K562 (cell line): ENCODE measurements at regions not wholly inside any gene's neighbourhood (a gene's known extent, or its start where the extent isn't known, plus 50 kb on each side); places are given as distances from the start of the nearest gene placed in this dataset.
A peak's percentile ranks its signal among the peaks of the same experiment; 100 is the strongest.

Source experiments
- CC2D1A ChIP-seq: fragments of 450-650 bp; IDR thresholded peaks from 2 replicates; pipeline ENCODE4 v1.6.1; 2017; ENCODE audit warnings: mild to moderate bottlenecking
- MECOM ChIP-seq: fragments of 250-450 bp; sonication (Bioruptor Pico); IDR thresholded peaks from 2 replicates; pipeline ENCODE4 v1.8.0; 2022; ENCODE audit warnings: inconsistent platforms
- MTA2 ChIP-seq: fragments of 450-650 bp; IDR thresholded peaks from 2 replicates; pipeline ENCODE4 v1.6.1; 2016; ENCODE audit warnings: low read depth
- NFE2L1 ChIP-seq: fragments of 450-650 bp; IDR thresholded peaks from 2 replicates; pipeline ENCODE4 v1.6.1; 2016; ENCODE audit warnings: missing genetic modification characterization, low read depth, mild to moderate bottlenecking, missing compliant biosample characterization, moderate library complexity, borderline replicate concordance
- PHB2 ChIP-seq: fragments of 450-650 bp; IDR thresholded peaks from 2 replicates; pipeline ENCODE4 v1.6.1; 2017; ENCODE audit warnings: low read depth
- RBM25 ChIP-seq: fragments of 200-400 bp; formaldehyde crosslinking; IDR thresholded peaks from 2 replicates; pipeline ENCODE4 v1.6.1; 2018; ENCODE audit warnings: low read length, low read depth, moderate library complexity; ENCODE audit not compliant: severe bottlenecking
- SLC30A9 ChIP-seq: fragments of 250-450 bp; sonication (Bioruptor Pico); IDR thresholded peaks from 2 replicates; pipeline ENCODE4 v1.8.0; 2022; ENCODE audit warnings: mild to moderate bottlenecking, moderate library complexity
- SNRNP70 ChIP-seq: fragments of 200-400 bp; formaldehyde crosslinking; optimal IDR thresholded peaks from 2 replicates; pipeline ENCODE3; 2017; ENCODE audit warnings: low read depth, low read length
- TAF15 ChIP-seq: fragments of 200-400 bp; formaldehyde crosslinking; IDR thresholded peaks from 2 replicates; pipeline ENCODE4 v1.6.1; 2017; ENCODE audit warnings: mild to moderate bottlenecking, low read depth, low read length, moderate library complexity
- TAL1 ChIP-seq: fragments of 450-650 bp; IDR thresholded peaks from 2 replicates; pipeline ENCODE4 v1.6.1; 2016; ENCODE audit warnings: mild to moderate bottlenecking
- ZFP1 ChIP-seq: fragments of 450-650 bp; formaldehyde crosslinking; IDR thresholded peaks from 2 replicates; pipeline ENCODE4 v1.4.0; 2020; ENCODE audit warnings: mild to moderate bottlenecking, mixed read lengths
- ZNF561 ChIP-seq: fragments of 450-650 bp; formaldehyde crosslinking; conservative IDR thresholded peaks from 2 replicates; pipeline ENCODE4 v1.4.0; 2020; ENCODE audit warnings: mild to moderate bottlenecking, moderate library complexity
- ZNF740 ChIP-seq, 3 experiments: fragments of 200-800 bp in 1 of 3; sonication (Bioruptor generic) in 1 of 3; sonication (generic) in 1 of 3; formaldehyde crosslinking in 1 of 3; IDR thresholded peaks; 2 replicates each; pipeline versions ENCODE4 v1.6.1 to v1.8.0; 2016 to 2022; ENCODE audit warnings: mild to moderate bottlenecking in 2 of 3, missing compliant biosample characterization in 2 of 3, missing genetic modification characterization in 2 of 3, missing genetic modification reagents in 1 of 3
- ZSCAN29 ChIP-seq: fragments of 450-650 bp; IDR thresholded peaks from 2 replicates; pipeline ENCODE4 v1.6.1; 2017
- TF ChIP-seq, protein P1 (sequence below): sonication (generic); formaldehyde crosslinking; IDR thresholded peaks from 2 replicates; pipeline ENCODE4 v1.8.1; 2023; ENCODE audit warnings: missing genetic modification reagents, mild to moderate bottlenecking, borderline replicate concordance

GRCh38 chr12:5220835-5221234 lies 177.2 kb downstream of the KCNA5 start (continued):
- TF ChIP-seq, protein P1, sequence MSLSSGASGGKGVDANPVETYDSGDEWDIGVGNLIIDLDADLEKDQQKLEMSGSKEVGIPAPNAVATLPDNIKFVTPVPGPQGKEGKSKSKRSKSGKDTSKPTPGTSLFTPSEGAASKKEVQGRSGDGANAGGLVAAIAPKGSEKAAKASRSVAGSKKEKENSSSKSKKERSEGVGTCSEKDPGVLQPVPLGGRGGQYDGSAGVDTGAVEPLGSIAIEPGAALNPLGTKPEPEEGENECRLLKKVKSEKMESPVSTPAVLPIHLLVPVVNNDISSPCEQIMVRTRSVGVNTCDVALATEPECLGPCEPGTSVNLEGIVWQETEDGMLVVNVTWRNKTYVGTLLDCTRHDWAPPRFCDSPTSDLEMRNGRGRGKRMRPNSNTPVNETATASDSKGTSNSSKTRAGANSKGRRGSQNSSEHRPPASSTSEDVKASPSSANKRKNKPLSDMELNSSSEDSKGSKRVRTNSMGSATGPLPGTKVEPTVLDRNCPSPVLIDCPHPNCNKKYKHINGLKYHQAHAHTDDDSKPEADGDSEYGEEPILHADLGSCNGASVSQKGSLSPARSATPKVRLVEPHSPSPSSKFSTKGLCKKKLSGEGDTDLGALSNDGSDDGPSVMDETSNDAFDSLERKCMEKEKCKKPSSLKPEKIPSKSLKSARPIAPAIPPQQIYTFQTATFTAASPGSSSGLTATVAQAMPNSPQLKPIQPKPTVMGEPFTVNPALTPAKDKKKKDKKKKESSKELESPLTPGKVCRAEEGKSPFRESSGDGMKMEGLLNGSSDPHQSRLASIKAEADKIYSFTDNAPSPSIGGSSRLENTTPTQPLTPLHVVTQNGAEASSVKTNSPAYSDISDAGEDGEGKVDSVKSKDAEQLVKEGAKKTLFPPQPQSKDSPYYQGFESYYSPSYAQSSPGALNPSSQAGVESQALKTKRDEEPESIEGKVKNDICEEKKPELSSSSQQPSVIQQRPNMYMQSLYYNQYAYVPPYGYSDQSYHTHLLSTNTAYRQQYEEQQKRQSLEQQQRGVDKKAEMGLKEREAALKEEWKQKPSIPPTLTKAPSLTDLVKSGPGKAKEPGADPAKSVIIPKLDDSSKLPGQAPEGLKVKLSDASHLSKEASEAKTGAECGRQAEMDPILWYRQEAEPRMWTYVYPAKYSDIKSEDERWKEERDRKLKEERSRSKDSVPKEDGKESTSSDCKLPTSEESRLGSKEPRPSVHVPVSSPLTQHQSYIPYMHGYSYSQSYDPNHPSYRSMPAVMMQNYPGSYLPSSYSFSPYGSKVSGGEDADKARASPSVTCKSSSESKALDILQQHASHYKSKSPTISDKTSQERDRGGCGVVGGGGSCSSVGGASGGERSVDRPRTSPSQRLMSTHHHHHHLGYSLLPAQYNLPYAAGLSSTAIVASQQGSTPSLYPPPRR (CRISPR knock-in tag), result no peak
- TF ChIP-seq SNRNP70 (no peak), SLC30A9 (CRISPR knock-in tag) (no peak), CC2D1A (no peak), RBM25 (no peak), ZFP1 (no peak), PHB2 (no peak), ZNF561 (CRISPR knock-in tag) (no peak), ZNF740 (CRISPR knock-in tag; IDR thresholded peaks at IDR 0.05) (no peak), ZNF740 (tag; IDR thresholded peaks at IDR 0.05) (no peak), NFE2L1 (no peak), ZSCAN29 (no peak), MECOM (CRISPR knock-in tag) (no peak), TAF15 (no peak), MTA2 (0 out of 2 replicates have a peak, but pooled peaks have one; percentile 20), TAL1 (peak; percentile 70; the same call in 1 of the 2 replicates)
- TF ChIP-seq, all 486 proteins: peak for 15
